Neutrophil (primary cell): ENCODE measurements at regions not wholly inside any gene's neighbourhood (a gene's known extent, or its start where the extent isn't known, plus 50 kb on each side); places are given as distances from the start of the nearest gene placed in this dataset.

Experiments used
- H3K27ac ChIP-seq: fragments of 200-600 bp; sonication (generic); 2 replicates; pipeline ENCODE4 v1.5.1; 2016; ENCODE audit warnings: mild to moderate bottlenecking, moderate library complexity
- H3K27me3 ChIP-seq: fragments of 200-600 bp; sonication (generic); 2 replicates; pipeline ENCODE4 v1.6.0; 2016; ENCODE audit warnings: mild to moderate bottlenecking
- H3K36me3 ChIP-seq: fragments of 200-600 bp; sonication (generic); 2 replicates; pipeline ENCODE4 v1.5.1; 2017
- H3K4me1 ChIP-seq, 2 experiments: fragments of 200-600 bp in 1 of 2; sonication (generic) in 1 of 2; 1 replicate in 1 of 2; 2 replicates in 1 of 2; pipeline versions ENCODE4 v1.5.1 to v1.6.1; 2013 to 2016; ENCODE audit warnings: low read depth in 1 of 2, low read length in 1 of 2, mild to moderate bottlenecking in 1 of 2, moderate library complexity in 1 of 2; ENCODE audit not compliant: control insufficient read depth in 1 of 2, insufficient read depth in 1 of 2
- H3K4me3 ChIP-seq, 2 experiments: fragments of 200-600 bp in 1 of 2; sonication (generic) in 1 of 2; 1 replicate in 1 of 2; 2 replicates in 1 of 2; pipeline ENCODE4 v1.5.1; 2013 to 2016; ENCODE audit warnings: low read depth in 1 of 2, low read length in 1 of 2, mild to moderate bottlenecking in 1 of 2, moderate library complexity in 1 of 2
- H3K9me3 ChIP-seq: fragments of 200-600 bp; sonication (generic); 2 replicates; pipeline ENCODE4 v1.5.1; 2016
- TF ChIP-seq, protein P1 (sequence below): fragments of 200-600 bp; sonication (generic); IDR thresholded peaks from 2 replicates; pipeline ENCODE4 v1.5.1; 2016; ENCODE audit warnings: antibody characterized with exemption

DNA sequence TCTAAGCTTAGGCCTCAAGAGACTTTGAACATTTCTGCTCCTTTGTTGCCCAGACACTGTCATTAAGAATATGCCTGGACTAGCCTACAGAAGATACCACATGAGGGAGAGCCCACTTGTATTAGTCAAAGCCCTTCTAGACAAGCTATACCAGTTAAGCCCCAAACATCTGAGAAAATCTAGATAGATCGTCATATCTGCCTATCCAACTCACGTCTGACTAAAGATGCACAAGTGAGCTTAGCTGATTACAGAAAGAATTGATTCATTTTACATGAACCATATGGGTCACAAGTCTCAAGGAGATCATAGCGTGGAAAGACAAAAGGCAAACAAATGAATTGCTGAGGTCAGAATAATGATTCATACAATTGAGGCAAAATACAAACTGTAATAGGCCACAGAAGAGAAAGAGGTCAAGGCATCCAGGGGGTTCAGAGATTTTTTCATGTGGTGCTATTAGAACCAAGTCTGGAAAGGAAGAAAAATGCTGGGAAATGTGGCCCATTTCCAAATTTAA is 1155.5 kb upstream of the TENM4 start:
- no peaks in the 10 kb centered on the region for H3K4me1 ChIP-seq
- no peak overlapping the region for H3K27ac ChIP-seq
- TF ChIP-seq, protein P1, sequence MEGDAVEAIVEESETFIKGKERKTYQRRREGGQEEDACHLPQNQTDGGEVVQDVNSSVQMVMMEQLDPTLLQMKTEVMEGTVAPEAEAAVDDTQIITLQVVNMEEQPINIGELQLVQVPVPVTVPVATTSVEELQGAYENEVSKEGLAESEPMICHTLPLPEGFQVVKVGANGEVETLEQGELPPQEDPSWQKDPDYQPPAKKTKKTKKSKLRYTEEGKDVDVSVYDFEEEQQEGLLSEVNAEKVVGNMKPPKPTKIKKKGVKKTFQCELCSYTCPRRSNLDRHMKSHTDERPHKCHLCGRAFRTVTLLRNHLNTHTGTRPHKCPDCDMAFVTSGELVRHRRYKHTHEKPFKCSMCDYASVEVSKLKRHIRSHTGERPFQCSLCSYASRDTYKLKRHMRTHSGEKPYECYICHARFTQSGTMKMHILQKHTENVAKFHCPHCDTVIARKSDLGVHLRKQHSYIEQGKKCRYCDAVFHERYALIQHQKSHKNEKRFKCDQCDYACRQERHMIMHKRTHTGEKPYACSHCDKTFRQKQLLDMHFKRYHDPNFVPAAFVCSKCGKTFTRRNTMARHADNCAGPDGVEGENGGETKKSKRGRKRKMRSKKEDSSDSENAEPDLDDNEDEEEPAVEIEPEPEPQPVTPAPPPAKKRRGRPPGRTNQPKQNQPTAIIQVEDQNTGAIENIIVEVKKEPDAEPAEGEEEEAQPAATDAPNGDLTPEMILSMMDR, result no peak
- no peaks in the 10 kb centered on the region for H3K36me3 ChIP-seq
- H3K27me3 ChIP-seq, result no peaks in the 10 kb centered on the region
- H3K4me3 ChIP-seq, result no peak overlapping the region
- no peaks in the 10 kb centered on the region for H3K9me3 ChIP-seq

GRCh38 chr11:80595011-80595410 is 1154.2 kb upstream of the TENM4 start:
- Histone ChIP-seq H3K9me3 (no peaks in the 10 kb centered on the region), H3K27me3 (no peaks in the 10 kb centered on the region), H3K27ac (no peak overlapping the region), H3K4me1 (no peaks in the 10 kb centered on the region), H3K4me3 (no peak overlapping the region), H3K36me3 (no peaks in the 10 kb centered on the region)
- TF ChIP-seq, protein P1, result no peak

- Histone ChIP-seq H3K27ac (no peak overlapping the region), H3K4me3 (no peak overlapping the region), H3K27me3 (no peaks in the 10 kb centered on the region), H3K9me3 (no peaks in the 10 kb centered on the region), H3K36me3 (no peaks in the 10 kb centered on the region), H3K4me1 (no peaks in the 10 kb centered on the region)
- TF ChIP-seq, protein P1, result no peak
Measured at GRCh38 chr11:80593648-80594374, 1153.0 kb upstream of the TENM4 start.

DNA sequence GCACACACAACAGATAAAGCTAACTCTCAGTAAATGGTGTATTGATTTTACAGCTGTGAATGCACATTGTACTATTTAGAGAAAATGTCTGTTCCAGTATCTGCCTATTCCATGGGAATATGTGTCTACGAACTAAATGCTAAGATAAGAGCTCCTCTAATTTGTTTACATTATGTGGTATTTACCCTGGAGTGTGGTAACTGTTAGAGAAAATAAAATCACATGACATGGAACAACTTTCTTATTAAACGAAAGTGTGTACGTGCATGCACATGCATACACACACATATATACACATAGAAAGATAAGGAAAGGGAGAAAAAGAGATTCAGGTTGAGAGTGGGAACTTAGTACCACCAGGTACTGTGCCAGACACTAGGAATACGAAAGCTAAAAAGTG is 1151.7 kb upstream of the TENM4 start:
- no peaks in the 10 kb centered on the region for H3K9me3 ChIP-seq
- H3K4me3 ChIP-seq, result no peak overlapping the region
- no peaks in the 10 kb centered on the region for H3K27me3 ChIP-seq
- no peaks in the 10 kb centered on the region for H3K4me1 ChIP-seq
- TF ChIP-seq, protein P1, result no peak
- H3K27ac ChIP-seq, result no peak overlapping the region
- no peaks in the 10 kb centered on the region for H3K36me3 ChIP-seq

DNA sequence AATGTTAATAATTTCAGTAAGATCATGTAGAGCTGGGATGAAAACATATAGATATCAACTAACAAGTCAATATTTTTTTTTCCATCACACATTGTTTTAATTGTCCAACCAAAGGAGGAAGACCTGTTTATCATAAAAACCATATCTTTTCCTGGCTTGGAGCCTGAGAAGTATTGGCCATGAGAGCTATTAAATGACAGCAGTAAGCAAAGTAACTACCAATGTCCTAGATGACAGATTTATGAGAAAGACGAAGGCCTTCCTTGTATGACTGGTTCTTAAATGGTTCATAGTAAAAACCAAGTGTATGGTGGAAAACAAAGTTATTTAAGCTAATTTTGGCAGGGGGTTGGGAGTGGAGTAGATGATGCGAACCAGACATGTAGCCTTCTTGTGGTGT is 1147.1 kb upstream of the TENM4 start:
- H3K4me1 ChIP-seq, result no peaks in the 10 kb centered on the region
- H3K27ac ChIP-seq, result no peak overlapping the region
- TF ChIP-seq, protein P1, result no peak

More for the DNA sequence above, 1147.1 kb upstream of the TENM4 start:
- Histone ChIP-seq H3K9me3 (no peaks in the 10 kb centered on the region), H3K4me3 (no peak overlapping the region), H3K36me3 (no peaks in the 10 kb centered on the region), H3K27me3 (no peaks in the 10 kb centered on the region)
